ENCODE measurements at regions not wholly inside any gene's neighbourhood (a gene's known extent, or its start where the extent isn't known, plus 50 kb on each side); places are given as distances from the start of the nearest gene placed in this dataset.

DNA sequence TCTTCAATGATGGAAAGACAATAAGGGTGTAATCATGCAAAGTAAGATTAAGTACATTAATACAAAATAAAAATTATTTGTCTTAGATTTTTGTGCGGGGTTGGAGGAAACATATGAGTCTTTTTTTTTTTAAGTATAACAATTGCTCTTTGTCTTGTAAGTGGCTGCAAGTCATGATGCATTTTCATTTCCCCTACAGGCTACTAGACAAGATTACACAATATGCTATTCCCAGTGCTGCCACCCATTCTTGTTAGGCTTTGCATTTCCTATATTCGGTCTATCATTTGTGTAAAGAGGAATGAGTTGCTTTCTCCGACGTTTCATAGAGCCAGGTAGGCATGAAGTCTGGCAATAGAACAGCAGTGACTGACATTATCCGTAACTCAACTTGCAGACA, 294.2 kb upstream of the CYLC2 start:
- TF ChIP-seq, protein P1, sequence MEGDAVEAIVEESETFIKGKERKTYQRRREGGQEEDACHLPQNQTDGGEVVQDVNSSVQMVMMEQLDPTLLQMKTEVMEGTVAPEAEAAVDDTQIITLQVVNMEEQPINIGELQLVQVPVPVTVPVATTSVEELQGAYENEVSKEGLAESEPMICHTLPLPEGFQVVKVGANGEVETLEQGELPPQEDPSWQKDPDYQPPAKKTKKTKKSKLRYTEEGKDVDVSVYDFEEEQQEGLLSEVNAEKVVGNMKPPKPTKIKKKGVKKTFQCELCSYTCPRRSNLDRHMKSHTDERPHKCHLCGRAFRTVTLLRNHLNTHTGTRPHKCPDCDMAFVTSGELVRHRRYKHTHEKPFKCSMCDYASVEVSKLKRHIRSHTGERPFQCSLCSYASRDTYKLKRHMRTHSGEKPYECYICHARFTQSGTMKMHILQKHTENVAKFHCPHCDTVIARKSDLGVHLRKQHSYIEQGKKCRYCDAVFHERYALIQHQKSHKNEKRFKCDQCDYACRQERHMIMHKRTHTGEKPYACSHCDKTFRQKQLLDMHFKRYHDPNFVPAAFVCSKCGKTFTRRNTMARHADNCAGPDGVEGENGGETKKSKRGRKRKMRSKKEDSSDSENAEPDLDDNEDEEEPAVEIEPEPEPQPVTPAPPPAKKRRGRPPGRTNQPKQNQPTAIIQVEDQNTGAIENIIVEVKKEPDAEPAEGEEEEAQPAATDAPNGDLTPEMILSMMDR (IDR thresholded peaks at IDR 0.05) = no peak
- TF ChIP-seq POLR2A (IDR thresholded peaks at IDR 0.05) = no peak

All from uterus (tissue), 2 donors.